ENCODE measurements at regions not wholly inside any gene's neighbourhood (a gene's known extent, or its start where the extent isn't known, plus 50 kb on each side); places are given as distances from the start of the nearest gene placed in this dataset.
A peak's percentile ranks its signal among the peaks of the same experiment; 100 is the strongest.

DNA sequence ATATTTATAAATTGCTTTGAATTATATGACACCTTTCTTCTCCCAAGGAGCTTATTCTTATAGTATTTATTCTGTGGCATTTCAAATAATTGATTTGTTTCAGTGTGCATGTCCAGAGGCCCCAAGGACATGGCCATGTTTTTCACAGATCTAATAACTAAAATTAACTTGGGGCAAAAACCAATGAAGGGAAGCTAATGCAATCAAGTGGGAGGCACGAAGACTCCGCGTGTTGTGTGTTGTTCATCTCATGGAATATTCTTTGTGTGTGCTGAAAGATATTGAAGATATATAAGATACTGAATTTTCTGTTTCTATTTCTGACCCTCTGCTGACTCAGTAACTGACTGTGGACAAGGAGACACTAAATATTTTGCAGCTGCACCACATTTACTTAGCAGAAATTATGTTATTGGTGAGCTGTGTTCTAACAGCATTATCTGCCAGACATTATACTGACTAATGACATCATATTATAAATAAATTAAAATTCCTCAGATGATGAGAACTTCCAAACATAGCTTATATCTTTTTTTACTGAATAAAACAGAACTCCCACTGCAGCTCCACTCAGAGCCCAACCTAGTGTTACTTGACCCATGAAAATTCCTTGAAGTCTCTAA, 519.3 kb upstream of the CXADR start (continued):
- TF ChIP-seq ZNF462 (CRISPR knock-in tag; IDR thresholded peaks at IDR 0.05), result no peak
- no peak for TF ChIP-seq ZNF331 (CRISPR knock-in tag; IDR thresholded peaks at IDR 0.05; ENCODE audit: low read depth)
- TF ChIP-seq, protein P1, sequence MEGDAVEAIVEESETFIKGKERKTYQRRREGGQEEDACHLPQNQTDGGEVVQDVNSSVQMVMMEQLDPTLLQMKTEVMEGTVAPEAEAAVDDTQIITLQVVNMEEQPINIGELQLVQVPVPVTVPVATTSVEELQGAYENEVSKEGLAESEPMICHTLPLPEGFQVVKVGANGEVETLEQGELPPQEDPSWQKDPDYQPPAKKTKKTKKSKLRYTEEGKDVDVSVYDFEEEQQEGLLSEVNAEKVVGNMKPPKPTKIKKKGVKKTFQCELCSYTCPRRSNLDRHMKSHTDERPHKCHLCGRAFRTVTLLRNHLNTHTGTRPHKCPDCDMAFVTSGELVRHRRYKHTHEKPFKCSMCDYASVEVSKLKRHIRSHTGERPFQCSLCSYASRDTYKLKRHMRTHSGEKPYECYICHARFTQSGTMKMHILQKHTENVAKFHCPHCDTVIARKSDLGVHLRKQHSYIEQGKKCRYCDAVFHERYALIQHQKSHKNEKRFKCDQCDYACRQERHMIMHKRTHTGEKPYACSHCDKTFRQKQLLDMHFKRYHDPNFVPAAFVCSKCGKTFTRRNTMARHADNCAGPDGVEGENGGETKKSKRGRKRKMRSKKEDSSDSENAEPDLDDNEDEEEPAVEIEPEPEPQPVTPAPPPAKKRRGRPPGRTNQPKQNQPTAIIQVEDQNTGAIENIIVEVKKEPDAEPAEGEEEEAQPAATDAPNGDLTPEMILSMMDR (conservative IDR thresholded peaks at IDR 0.05; ENCODE audit: low read depth in 2 of 2), result no peak

- no peak overlapping the region for H3K4me3 ChIP-seq
- no peak for DNase-seq (ENCODE audit: low spot score)
- H3K4me1 ChIP-seq (ENCODE audit: insufficient read depth), result peaks cover 12% of the 10 kb centered on the region
- no peak overlapping the region for H2AFZ ChIP-seq
- Mint-ChIP-seq H3K27ac (0 out of 2 replicates have a peak overlapping the region, but pooled peaks have one; percentile 8), H3K4me1 (peaks cover 20% of the 10 kb centered on the region; the same call in 2 of the 3 replicates), H3K4me3 (no peak overlapping the region), H3K27me3 (ENCODE audit: insufficient read depth, low read depth, poor library complexity) (no peaks in the 10 kb centered on the region), H3K36me3 (ENCODE audit: low read depth) (peaks cover 19% of the 10 kb centered on the region), H3K9me3 (peaks cover 11% of the 10 kb centered on the region; the same call in 2 of the 3 replicates)
- H3K27ac ChIP-seq (ENCODE audit: low read depth), result peak overlapping the region; percentile 21; the same call in 1 of the 2 replicates
- H3K36me3 ChIP-seq (ENCODE audit: insufficient read depth), result no peaks in the 10 kb centered on the region
- no peak for ATAC-seq
- no peak overlapping the region for H3K4me2 ChIP-seq
- no peaks in the 10 kb centered on the region for H3K27me3 ChIP-seq (ENCODE audit: insufficient read depth)
- no peaks in the 10 kb centered on the region for H3K79me2 ChIP-seq (replicated peaks; ENCODE audit: insufficient read depth)
- no peaks in the 10 kb centered on the region for H4K20me1 ChIP-seq (replicated peaks; ENCODE audit: insufficient read depth)
- no peaks in the 10 kb centered on the region; the same call in 1 of the 2 replicates for H3K9me2 ChIP-seq (ENCODE audit: insufficient read depth)
- no peaks in the 10 kb centered on the region for H3F3A ChIP-seq (replicated peaks; ENCODE audit: low read depth)
- TF ChIP-seq EZH2 (IDR thresholded peaks at IDR 0.05; ENCODE audit: low read depth, unreplicated experiment), result no peak
- no peak for TF ChIP-seq ZNF114 (CRISPR knock-in tag; IDR thresholded peaks at IDR 0.05)
- TF ChIP-seq ETS1 (IDR thresholded peaks at IDR 0.05), result no peak
- TF ChIP-seq STAT1 (IDR thresholded peaks at IDR 0.05; ENCODE audit: unreplicated experiment), result no peak
- TF ChIP-seq REST (IDR thresholded peaks at IDR 0.05; ENCODE audit: unreplicated experiment), result no peak
- TF ChIP-seq POLR2AphosphoS5 (IDR thresholded peaks at IDR 0.05; ENCODE audit: low read depth), result no peak
Measured at GRCh38 chr21:17002594-17003257, 510.1 kb upstream of the CXADR start.

Measured in GM23338 (cell line).